SK-N-SH treated with all-trans-retinoic acid at 6 μM for 48 hours (cell line): ENCODE measurements at regions not wholly inside any gene's neighbourhood (a gene's known extent, or its start where the extent isn't known, plus 50 kb on each side); places are given as distances from the start of the nearest gene placed in this dataset.

ENCODE experiments used
- ARNTL ChIP-seq: fragments of 450-650 bp; formaldehyde crosslinking; IDR thresholded peaks from 2 replicates; pipeline ENCODE4 v1.5.0; 2020; ENCODE audit warnings: low read depth, mild to moderate bottlenecking, moderate library complexity, borderline replicate concordance
- BACH2 ChIP-seq: fragments of 250-450 bp; sonication (Bioruptor Pico); IDR thresholded peaks from 2 replicates; pipeline ENCODE4 v1.9.0; 2021; ENCODE audit warnings: mild to moderate bottlenecking, borderline replicate concordance
- OSR1 ChIP-seq: fragments of 250-450 bp; sonication (Bioruptor Pico); IDR thresholded peaks from 2 replicates; pipeline ENCODE4 v1.8.0; 2022; ENCODE audit warnings: moderate library complexity, mild to moderate bottlenecking, inconsistent platforms
- RARB ChIP-seq: fragments of 250-450 bp; sonication (Bioruptor Pico); IDR thresholded peaks from 2 replicates; pipeline ENCODE4 v1.8.0; 2021; ENCODE audit warnings: mild to moderate bottlenecking, moderate library complexity
- SNAI2 ChIP-seq: fragments of 250-450 bp; sonication (Bioruptor Pico); IDR thresholded peaks from 2 replicates; pipeline ENCODE4 v1.5.0; 2020; ENCODE audit warnings: mild to moderate bottlenecking, moderate library complexity
- TCF4 ChIP-seq: fragments of 250-450 bp; sonication (Bioruptor Pico); IDR thresholded peaks from 2 replicates; pipeline ENCODE4 v1.8.0; 2021; ENCODE audit warnings: mild to moderate bottlenecking, moderate library complexity, borderline replicate concordance
- TOX ChIP-seq: fragments of 250-450 bp; sonication (Bioruptor Pico); IDR thresholded peaks from 2 replicates; pipeline ENCODE4 v1.8.0; 2021; ENCODE audit warnings: mild to moderate bottlenecking, moderate library complexity, borderline replicate concordance
- ZFP30 ChIP-seq: fragments of 450-650 bp; formaldehyde crosslinking; IDR thresholded peaks from 2 replicates; pipeline ENCODE4 v1.5.0; 2022; ENCODE audit warnings: mild to moderate bottlenecking, moderate library complexity
- ZNF565 ChIP-seq: fragments of 450-650 bp; formaldehyde crosslinking; conservative IDR thresholded peaks from 2 replicates; pipeline ENCODE4 v1.5.0; 2020; ENCODE audit warnings: low read depth, mild to moderate bottlenecking, moderate library complexity
- ZNF70 ChIP-seq: fragments of 450-650 bp; formaldehyde crosslinking; IDR thresholded peaks from 2 replicates; pipeline ENCODE4 v1.5.0; 2020; ENCODE audit warnings: mild to moderate bottlenecking, moderate library complexity
- ZNF8 ChIP-seq: fragments of 450-650 bp; formaldehyde crosslinking; IDR thresholded peaks from 2 replicates; pipeline ENCODE4 v1.5.0; 2020; ENCODE audit warnings: mild to moderate bottlenecking, moderate library complexity
- TF ChIP-seq, protein P1 (sequence below): fragments of 250-450 bp; sonication (Bioruptor Pico); IDR thresholded peaks from 2 replicates; pipeline ENCODE4 v1.8.0; 2020; ENCODE audit warnings: mild to moderate bottlenecking, moderate library complexity, borderline replicate concordance
- TF ChIP-seq, protein P2 (sequence below): fragments of 250-450 bp; sonication (Bioruptor Pico); IDR thresholded peaks from 2 replicates; pipeline ENCODE4 v1.5.1; 2021; ENCODE audit warnings: mild to moderate bottlenecking, moderate library complexity
- TF ChIP-seq, protein P3 (sequence below): fragments of 250-450 bp; sonication (Bioruptor Pico); IDR thresholded peaks from 2 replicates; pipeline ENCODE4 v1.5.1; 2020; ENCODE audit warnings: low read depth, mild to moderate bottlenecking, moderate library complexity

DNA sequence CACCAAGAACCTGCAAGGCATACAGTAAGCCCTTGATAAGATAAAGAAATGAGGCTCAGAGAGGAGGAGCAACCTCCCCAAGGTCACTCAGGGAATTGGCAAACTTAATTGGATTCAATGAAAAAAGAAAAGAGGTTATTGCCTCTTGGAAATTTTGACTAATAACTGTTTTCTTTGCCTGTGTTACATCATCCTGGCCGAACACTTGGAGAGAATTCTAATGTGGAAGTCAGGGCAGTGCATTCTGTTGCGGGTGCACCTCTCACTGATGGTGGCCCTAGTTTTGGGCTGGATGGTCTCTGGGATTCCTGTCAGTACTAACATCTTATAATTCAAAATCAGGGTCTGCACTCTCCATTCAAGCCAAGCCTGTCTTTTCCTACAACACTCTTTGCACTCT lies 186.2 kb upstream of the BCOR start:
- TF ChIP-seq ARNTL (CRISPR knock-in tag) (no peak), ZFP30 (no peak), OSR1 (CRISPR knock-in tag) (no peak), BACH2 (CRISPR knock-in tag) (no peak), ZNF70 (CRISPR knock-in tag) (no peak), SNAI2 (CRISPR knock-in tag) (no peak), RARB (CRISPR knock-in tag) (no peak), TOX (CRISPR knock-in tag) (no peak), TCF4 (CRISPR knock-in tag) (no peak), ZNF8 (CRISPR knock-in tag) (no peak), ZNF565 (CRISPR knock-in tag) (no peak)
- TF ChIP-seq, protein P1, sequence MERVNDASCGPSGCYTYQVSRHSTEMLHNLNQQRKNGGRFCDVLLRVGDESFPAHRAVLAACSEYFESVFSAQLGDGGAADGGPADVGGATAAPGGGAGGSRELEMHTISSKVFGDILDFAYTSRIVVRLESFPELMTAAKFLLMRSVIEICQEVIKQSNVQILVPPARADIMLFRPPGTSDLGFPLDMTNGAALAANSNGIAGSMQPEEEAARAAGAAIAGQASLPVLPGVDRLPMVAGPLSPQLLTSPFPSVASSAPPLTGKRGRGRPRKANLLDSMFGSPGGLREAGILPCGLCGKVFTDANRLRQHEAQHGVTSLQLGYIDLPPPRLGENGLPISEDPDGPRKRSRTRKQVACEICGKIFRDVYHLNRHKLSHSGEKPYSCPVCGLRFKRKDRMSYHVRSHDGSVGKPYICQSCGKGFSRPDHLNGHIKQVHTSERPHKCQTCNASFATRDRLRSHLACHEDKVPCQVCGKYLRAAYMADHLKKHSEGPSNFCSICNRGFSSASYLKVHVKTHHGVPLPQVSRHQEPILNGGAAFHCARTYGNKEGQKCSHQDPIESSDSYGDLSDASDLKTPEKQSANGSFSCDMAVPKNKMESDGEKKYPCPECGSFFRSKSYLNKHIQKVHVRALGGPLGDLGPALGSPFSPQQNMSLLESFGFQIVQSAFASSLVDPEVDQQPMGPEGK = no peak
- TF ChIP-seq, protein P2, sequence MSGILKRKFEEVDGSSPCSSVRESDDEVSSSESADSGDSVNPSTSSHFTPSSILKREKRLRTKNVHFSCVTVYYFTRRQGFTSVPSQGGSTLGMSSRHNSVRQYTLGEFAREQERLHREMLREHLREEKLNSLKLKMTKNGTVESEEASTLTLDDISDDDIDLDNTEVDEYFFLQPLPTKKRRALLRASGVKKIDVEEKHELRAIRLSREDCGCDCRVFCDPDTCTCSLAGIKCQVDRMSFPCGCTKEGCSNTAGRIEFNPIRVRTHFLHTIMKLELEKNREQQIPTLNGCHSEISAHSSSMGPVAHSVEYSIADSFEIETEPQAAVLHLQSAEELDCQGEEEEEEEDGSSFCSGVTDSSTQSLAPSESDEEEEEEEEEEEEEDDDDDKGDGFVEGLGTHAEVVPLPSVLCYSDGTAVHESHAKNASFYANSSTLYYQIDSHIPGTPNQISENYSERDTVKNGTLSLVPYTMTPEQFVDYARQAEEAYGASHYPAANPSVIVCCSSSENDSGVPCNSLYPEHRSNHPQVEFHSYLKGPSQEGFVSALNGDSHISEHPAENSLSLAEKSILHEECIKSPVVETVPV (CRISPR knock-in tag) = no peak
- TF ChIP-seq, protein P3, sequence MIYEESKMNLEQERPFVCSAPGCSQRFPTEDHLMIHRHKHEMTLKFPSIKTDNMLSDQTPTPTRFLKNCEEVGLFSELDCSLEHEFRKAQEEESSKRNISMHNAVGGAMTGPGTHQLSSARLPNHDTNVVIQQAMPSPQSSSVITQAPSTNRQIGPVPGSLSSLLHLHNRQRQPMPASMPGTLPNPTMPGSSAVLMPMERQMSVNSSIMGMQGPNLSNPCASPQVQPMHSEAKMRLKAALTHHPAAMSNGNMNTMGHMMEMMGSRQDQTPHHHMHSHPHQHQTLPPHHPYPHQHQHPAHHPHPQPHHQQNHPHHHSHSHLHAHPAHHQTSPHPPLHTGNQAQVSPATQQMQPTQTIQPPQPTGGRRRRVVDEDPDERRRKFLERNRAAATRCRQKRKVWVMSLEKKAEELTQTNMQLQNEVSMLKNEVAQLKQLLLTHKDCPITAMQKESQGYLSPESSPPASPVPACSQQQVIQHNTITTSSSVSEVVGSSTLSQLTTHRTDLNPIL (CRISPR knock-in tag) = no peak
